ENCODE measurements at regions not wholly inside any gene's neighbourhood (a gene's known extent, or its start where the extent isn't known, plus 50 kb on each side); places are given as distances from the start of the nearest gene placed in this dataset.
"Not testable (repeated sequence)": the region's sequence is repeated elsewhere in the genome, so short reads cannot be mapped to it uniquely, and the experiment has no call there.

DNA sequence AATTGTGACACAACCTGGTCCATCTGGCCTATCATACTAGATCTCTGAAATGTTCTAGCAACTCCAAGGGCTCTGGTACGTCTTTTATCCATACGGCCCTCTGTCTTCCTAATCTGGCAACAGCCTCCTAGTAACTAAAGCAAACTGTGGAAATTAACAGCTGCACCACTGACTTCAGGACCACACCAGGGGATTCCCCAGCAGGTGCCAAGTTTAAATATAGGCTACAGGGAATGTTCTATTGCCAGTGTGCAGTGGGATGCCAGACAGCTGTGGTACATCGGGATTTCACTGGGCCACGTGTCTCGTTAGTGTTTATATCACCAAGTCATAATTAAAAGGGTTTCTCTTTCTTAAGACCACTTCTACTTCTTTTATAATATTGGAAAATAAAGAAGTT, 94.3 kb downstream of the RGS2 start:
- no peak for ATAC-seq (ENCODE audit: insufficient number of reproducible peaks, low FRiP score, low read depth)
- no peak overlapping the region for H3K4me3 ChIP-seq
- DNase-seq (ENCODE audit: low spot score) = no peak
- no peaks in the 10 kb centered on the region for H3K9me3 ChIP-seq
- TF ChIP-seq, protein P1, sequence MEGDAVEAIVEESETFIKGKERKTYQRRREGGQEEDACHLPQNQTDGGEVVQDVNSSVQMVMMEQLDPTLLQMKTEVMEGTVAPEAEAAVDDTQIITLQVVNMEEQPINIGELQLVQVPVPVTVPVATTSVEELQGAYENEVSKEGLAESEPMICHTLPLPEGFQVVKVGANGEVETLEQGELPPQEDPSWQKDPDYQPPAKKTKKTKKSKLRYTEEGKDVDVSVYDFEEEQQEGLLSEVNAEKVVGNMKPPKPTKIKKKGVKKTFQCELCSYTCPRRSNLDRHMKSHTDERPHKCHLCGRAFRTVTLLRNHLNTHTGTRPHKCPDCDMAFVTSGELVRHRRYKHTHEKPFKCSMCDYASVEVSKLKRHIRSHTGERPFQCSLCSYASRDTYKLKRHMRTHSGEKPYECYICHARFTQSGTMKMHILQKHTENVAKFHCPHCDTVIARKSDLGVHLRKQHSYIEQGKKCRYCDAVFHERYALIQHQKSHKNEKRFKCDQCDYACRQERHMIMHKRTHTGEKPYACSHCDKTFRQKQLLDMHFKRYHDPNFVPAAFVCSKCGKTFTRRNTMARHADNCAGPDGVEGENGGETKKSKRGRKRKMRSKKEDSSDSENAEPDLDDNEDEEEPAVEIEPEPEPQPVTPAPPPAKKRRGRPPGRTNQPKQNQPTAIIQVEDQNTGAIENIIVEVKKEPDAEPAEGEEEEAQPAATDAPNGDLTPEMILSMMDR (IDR thresholded peaks at IDR 0.05) = no peak
- no peaks in the 10 kb centered on the region for H3K36me3 ChIP-seq
- H3K27ac ChIP-seq = no peak overlapping the region
- no peaks in the 10 kb centered on the region for H3K27me3 ChIP-seq (replicated peaks; ENCODE audit: insufficient read depth)
- H3K4me1 ChIP-seq (ENCODE audit: control insufficient read depth in 1 of 2, low read depth in 2 of 2) = peaks cover 10 to 29% of the 10 kb centered on the region in 2 donors

DNA sequence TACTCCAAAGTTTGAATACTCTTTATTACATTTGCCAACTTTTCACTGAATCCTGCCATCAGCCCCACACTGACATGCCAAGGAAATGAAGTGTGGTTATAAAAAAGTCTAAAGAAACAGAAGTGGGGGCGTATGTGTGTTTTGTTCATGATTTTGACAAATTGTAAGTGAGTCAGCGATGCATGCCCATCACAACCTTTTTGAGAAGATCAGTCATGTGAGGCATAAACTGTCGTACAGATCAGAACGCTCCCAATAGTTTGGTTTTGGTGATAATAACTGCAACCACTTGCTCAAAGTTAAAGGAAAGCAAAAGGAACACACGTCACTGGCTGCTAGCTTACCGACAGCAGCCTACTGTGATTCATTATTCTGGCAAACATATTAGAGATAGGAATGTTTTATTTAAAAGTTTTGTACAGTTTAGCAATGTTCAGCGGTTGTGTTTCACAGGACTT, 95.6 kb downstream of the RGS2 start:
- TF ChIP-seq, protein P1 (IDR thresholded peaks at IDR 0.05) = no peak
- DNase-seq (ENCODE audit: low spot score) (peak; percentile 18), ATAC-seq (ENCODE audit: insufficient number of reproducible peaks, low FRiP score, low read depth) (peak; percentile 82)

GRCh38 chr1:192905049-192905448, 96.2 kb downstream of the RGS2 start:
- Histone ChIP-seq H3K27ac (peak overlapping the region in 1 of 2 donors; percentile 35), H3K27me3 (replicated peaks; ENCODE audit: insufficient read depth) (no peaks in the 10 kb centered on the region), H3K4me3 (peak overlapping the region; percentile 51), H3K9me3 (no peaks in the 10 kb centered on the region), H3K36me3 (no peaks in the 10 kb centered on the region), H3K4me1 (ENCODE audit: control insufficient read depth in 1 of 2, low read depth in 2 of 2) (peaks cover 10 to 34% of the 10 kb centered on the region in 2 donors)
- DNase-seq (ENCODE audit: low spot score) = no peak
- no peak for ATAC-seq (ENCODE audit: insufficient number of reproducible peaks, low FRiP score, low read depth)
- TF ChIP-seq, protein P1 (IDR thresholded peaks at IDR 0.05) = no peak

More for the DNA sequence above, 95.6 kb downstream of the RGS2 start:
- Histone ChIP-seq H3K36me3 (no peaks in the 10 kb centered on the region), H3K27me3 (replicated peaks; ENCODE audit: insufficient read depth) (no peaks in the 10 kb centered on the region), H3K9me3 (no peaks in the 10 kb centered on the region), H3K27ac (peak overlapping the region; percentile 9 to 68), H3K4me1 (ENCODE audit: control insufficient read depth in 1 of 2, low read depth in 2 of 2) (peaks cover 10 to 34% of the 10 kb centered on the region in 2 donors), H3K4me3 (peak overlapping the region; percentile 51)

DNA sequence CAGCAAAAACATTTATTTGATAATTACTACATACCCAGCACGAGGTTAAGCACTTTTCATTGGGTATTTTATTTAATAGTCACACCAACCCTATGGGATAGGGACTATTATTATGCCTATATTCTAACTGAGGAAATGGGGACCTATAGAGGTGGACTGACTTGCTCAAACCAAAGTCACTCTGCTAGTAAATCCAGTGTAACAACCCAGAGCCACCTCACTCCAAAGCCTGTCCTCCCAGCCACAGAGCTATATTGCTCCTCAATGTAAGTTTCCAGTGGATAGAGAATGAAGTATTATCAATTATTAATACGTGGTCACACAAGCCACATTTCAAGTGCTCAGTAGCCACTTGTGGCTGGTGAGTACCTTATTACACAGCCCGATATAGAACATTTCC, 97.5 kb downstream of the RGS2 start:
- no peak for ATAC-seq (ENCODE audit: insufficient number of reproducible peaks, low FRiP score, low read depth)
- Histone ChIP-seq H3K4me3 (no peak overlapping the region), H3K27ac (no peak overlapping the region), H3K36me3 (no peaks in the 10 kb centered on the region), H3K27me3 (replicated peaks; ENCODE audit: insufficient read depth) (no peaks in the 10 kb centered on the region), H3K9me3 (no peaks in the 10 kb centered on the region), H3K4me1 (ENCODE audit: control insufficient read depth in 1 of 2, low read depth in 2 of 2) (peaks cover 10 to 34% of the 10 kb centered on the region in 2 donors)
- TF ChIP-seq, protein P1 (IDR thresholded peaks at IDR 0.05) = no peak
- DNase-seq (ENCODE audit: low spot score) = no peak

DNA sequence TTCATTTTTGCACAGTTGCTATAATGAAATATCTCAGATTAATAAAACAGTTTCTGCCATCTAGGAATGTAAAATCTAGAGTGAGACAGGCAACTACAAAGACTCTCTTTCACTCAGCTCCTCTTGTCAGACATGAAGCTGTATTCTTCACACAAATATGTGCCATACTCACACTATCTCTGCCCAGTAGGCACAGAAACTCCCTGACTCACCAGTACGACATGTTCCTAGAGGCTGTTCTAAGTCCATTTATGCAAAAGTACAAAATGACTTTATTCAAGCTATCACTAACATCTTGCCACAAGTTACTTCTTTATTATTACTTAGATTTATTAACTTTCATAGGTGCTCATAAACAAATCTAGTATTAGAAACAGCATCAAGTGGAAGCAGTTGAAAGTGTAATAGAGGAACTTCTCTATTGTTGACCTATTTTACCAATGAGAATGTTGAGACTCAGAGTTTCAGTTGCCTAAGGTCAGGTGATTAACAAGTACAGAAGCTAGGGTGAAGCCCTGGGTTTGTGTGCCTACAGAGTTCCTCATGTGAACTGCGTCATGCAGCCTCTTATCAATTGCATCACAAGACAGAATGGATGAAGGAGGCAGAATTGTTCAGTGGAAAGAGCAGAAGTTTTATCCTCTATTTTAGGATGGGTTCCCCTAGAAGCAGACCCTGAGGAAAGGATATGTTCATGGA, 98.9 kb downstream of the RGS2 start:
- ATAC-seq (ENCODE audit: insufficient number of reproducible peaks, low FRiP score, low read depth) (no peak), DNase-seq (ENCODE audit: low spot score) (no peak)
- H3K4me3 ChIP-seq = no peak overlapping the region
- no peaks in the 10 kb centered on the region for H3K27me3 ChIP-seq (replicated peaks; ENCODE audit: insufficient read depth)
- H3K27ac ChIP-seq = peak overlapping the region in 1 of 2 donors; percentile 39
- H3K9me3 ChIP-seq = no peaks in the 10 kb centered on the region
- no peaks in the 10 kb centered on the region for H3K36me3 ChIP-seq
- peaks cover 10 to 34% of the 10 kb centered on the region in 2 donors for H3K4me1 ChIP-seq (ENCODE audit: control insufficient read depth in 1 of 2, low read depth in 2 of 2)
- TF ChIP-seq, protein P1 (IDR thresholded peaks at IDR 0.05) = no peak

DNA sequence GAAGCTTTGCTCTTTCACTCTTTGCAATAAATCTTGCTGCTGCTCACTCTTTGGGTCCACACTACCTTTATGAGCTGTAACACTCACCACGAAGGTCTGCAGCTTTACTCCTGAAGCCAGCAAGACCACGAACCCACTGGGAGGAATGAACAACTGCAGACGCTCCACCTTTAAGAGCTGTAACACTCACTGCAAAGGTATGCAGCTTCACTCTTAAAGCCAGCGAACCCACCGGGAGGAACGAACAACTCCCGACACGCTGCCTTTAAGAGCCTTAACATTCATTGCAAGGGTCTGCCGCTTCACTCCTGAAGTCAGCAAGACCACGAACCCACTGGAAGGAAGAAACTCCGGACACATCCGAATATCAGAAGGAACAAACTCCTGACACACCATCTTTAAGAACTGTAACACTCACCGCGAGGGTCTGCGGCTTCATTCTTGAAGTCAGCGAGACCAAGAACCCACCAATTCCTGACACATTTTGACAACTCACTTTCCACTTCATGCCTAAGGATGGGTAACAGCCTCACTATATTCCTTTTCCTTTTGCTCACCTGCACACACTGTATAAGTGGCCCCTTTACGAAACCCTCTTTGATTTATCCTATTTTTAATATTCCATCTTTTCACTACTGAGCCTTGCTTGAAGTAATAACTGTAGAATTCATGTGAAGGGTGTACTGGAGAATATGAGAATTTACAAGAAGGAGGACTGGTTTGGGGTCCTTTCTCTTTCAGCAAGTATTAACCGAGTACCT, 103.2 kb downstream of the RGS2 start:
- not testable (repeated sequence) for H3K36me3 ChIP-seq; ATAC-seq (ENCODE audit: insufficient number of reproducible peaks, low FRiP score, low read depth); H3K4me3 ChIP-seq; DNase-seq (ENCODE audit: low spot score); H3K27ac ChIP-seq; H3K9me3 ChIP-seq; H3K27me3 ChIP-seq (replicated peaks; ENCODE audit: insufficient read depth)
- H3K4me1 ChIP-seq (ENCODE audit: control insufficient read depth in 1 of 2, low read depth in 2 of 2) = peaks cover 6 to 18% of the 10 kb centered on the region in 2 donors
